ENCODE measurements at regions not wholly inside any gene's neighbourhood (a gene's known extent, or its start where the extent isn't known, plus 50 kb on each side); places are given as distances from the start of the nearest gene placed in this dataset.

- no peak for ATAC-seq (ENCODE audit: insufficient read depth, low read depth)
- no peak for TF ChIP-seq CTCF (IDR thresholded peaks at IDR 0.05; ENCODE audit: borderline replicate concordance, extremely low read depth, low read length, poor library complexity, severe bottlenecking)
- TF ChIP-seq EZH2 (IDR thresholded peaks at IDR 0.05; ENCODE audit: borderline replicate concordance, low read depth, low read length, severe bottlenecking), result no peak
- no peaks in the 10 kb centered on the region for H4K20me1 ChIP-seq (ENCODE audit: insufficient read depth, low read length)
- no peak overlapping the region for H3K27ac ChIP-seq (ENCODE audit: low read length)
- H3K9ac ChIP-seq (ENCODE audit: low read depth, low read length), result no peak overlapping the region
- DNase-seq, result no peak
- H3K4me1 ChIP-seq (ENCODE audit: insufficient read depth, low read length), result no peaks in the 10 kb centered on the region
- no peak overlapping the region for H3K4me2 ChIP-seq (ENCODE audit: insufficient read depth, low read length)
- no peaks in the 10 kb centered on the region for H3K27me3 ChIP-seq (ENCODE audit: insufficient read depth, low read length, poor library complexity)
- no peaks in the 10 kb centered on the region for H3K79me2 ChIP-seq (ENCODE audit: insufficient read depth, low read length)
- no peaks in the 10 kb centered on the region for H3K9me3 ChIP-seq (ENCODE audit: insufficient read depth, low read length, severe bottlenecking)
- no peaks in the 10 kb centered on the region for H3K36me3 ChIP-seq (ENCODE audit: insufficient read depth, low read length)
- H2AFZ ChIP-seq (ENCODE audit: low read depth, low read length), result no peak overlapping the region
- H3K4me3 ChIP-seq (ENCODE audit: low read depth in 1 of 2, low read length in 2 of 2), result no peak overlapping the region
These were observed 874.1 kb downstream of the ZPLD1 start for GRCh38 chr3:103308921-103309320.

DNA sequence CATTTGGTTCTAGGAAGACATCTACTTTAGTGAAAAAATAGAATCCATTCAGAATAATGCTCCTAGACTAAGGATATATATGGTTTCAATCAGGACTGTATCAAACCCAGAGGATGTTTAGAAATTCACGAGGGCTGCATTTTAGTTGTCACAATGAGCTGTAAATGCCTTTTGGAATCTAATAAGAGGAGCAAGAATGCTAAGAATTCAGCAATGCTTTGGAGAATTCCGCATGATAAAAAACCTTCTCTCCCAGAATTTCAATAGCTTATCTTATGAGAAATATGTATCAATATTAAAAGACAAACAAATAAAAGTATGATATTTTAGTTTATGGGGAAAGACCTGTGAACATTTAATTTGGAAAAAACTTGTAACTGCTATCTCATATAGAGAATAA is 885.1 kb downstream of the ZPLD1 start:
- Histone ChIP-seq H3K4me2 (ENCODE audit: insufficient read depth, low read length) (no peak overlapping the region), H3K4me1 (ENCODE audit: insufficient read depth, low read length) (no peaks in the 10 kb centered on the region), H3K79me2 (ENCODE audit: insufficient read depth, low read length) (no peaks in the 10 kb centered on the region), H3K27ac (ENCODE audit: low read length) (no peak overlapping the region), H2AFZ (ENCODE audit: low read depth, low read length) (no peak overlapping the region), H3K9me3 (ENCODE audit: insufficient read depth, low read length, severe bottlenecking) (no peaks in the 10 kb centered on the region), H3K9ac (ENCODE audit: low read depth, low read length) (no peak overlapping the region), H3K4me3 (ENCODE audit: low read depth in 1 of 2, low read length in 2 of 2) (no peak overlapping the region), H3K36me3 (ENCODE audit: insufficient read depth, low read length) (no peaks in the 10 kb centered on the region), H3K27me3 (ENCODE audit: insufficient read depth, low read length, poor library complexity) (no peaks in the 10 kb centered on the region), H4K20me1 (ENCODE audit: insufficient read depth, low read length) (no peaks in the 10 kb centered on the region)
- TF ChIP-seq EZH2 (IDR thresholded peaks at IDR 0.05; ENCODE audit: borderline replicate concordance, low read depth, low read length, severe bottlenecking) (no peak), CTCF (IDR thresholded peaks at IDR 0.05; ENCODE audit: borderline replicate concordance, extremely low read depth, low read length, poor library complexity, severe bottlenecking) (no peak)
- DNase-seq, result no peak
- ATAC-seq (ENCODE audit: insufficient read depth, low read depth), result no peak

GRCh38 chr3:103337179-103337845 is 902.5 kb downstream of the ZPLD1 start:
- no peak overlapping the region for H3K4me2 ChIP-seq (ENCODE audit: insufficient read depth, low read length)
- no peaks in the 10 kb centered on the region for H3K36me3 ChIP-seq (ENCODE audit: insufficient read depth, low read length)
- H2AFZ ChIP-seq (ENCODE audit: low read depth, low read length), result no peak overlapping the region
- H3K79me2 ChIP-seq (ENCODE audit: insufficient read depth, low read length), result no peaks in the 10 kb centered on the region
- H3K9ac ChIP-seq (ENCODE audit: low read depth, low read length), result no peak overlapping the region
- no peak for TF ChIP-seq EZH2 (IDR thresholded peaks at IDR 0.05; ENCODE audit: borderline replicate concordance, low read depth, low read length, severe bottlenecking)
- TF ChIP-seq CTCF (IDR thresholded peaks at IDR 0.05; ENCODE audit: borderline replicate concordance, extremely low read depth, low read length, poor library complexity, severe bottlenecking), result no peak
- ATAC-seq (ENCODE audit: insufficient read depth, low read depth), result no peak
- H3K27me3 ChIP-seq (ENCODE audit: insufficient read depth, low read length, poor library complexity), result no peaks in the 10 kb centered on the region
- no peak for DNase-seq
- H3K4me3 ChIP-seq (ENCODE audit: low read depth in 1 of 2, low read length in 2 of 2), result no peak overlapping the region
- no peaks in the 10 kb centered on the region for H3K9me3 ChIP-seq (ENCODE audit: insufficient read depth, low read length, severe bottlenecking)
- H4K20me1 ChIP-seq (ENCODE audit: insufficient read depth, low read length), result no peaks in the 10 kb centered on the region
- H3K27ac ChIP-seq (ENCODE audit: low read length), result no peak overlapping the region
- no peaks in the 10 kb centered on the region for H3K4me1 ChIP-seq (ENCODE audit: insufficient read depth, low read length)
